GM18511 (cell line): ENCODE measurements at regions not wholly inside any gene's neighbourhood (a gene's known extent, or its start where the extent isn't known, plus 50 kb on each side); places are given as distances from the start of the nearest gene placed in this dataset.

Source experiments
- ATAC-seq: cut with Tn5 transposase; IDR thresholded peaks from one replicate; pipeline ENCODE4 v1.9.1; 2021; ENCODE audit warnings: mild to moderate bottlenecking, moderate library complexity; ENCODE audit not compliant: unreplicated experiment

DNA sequence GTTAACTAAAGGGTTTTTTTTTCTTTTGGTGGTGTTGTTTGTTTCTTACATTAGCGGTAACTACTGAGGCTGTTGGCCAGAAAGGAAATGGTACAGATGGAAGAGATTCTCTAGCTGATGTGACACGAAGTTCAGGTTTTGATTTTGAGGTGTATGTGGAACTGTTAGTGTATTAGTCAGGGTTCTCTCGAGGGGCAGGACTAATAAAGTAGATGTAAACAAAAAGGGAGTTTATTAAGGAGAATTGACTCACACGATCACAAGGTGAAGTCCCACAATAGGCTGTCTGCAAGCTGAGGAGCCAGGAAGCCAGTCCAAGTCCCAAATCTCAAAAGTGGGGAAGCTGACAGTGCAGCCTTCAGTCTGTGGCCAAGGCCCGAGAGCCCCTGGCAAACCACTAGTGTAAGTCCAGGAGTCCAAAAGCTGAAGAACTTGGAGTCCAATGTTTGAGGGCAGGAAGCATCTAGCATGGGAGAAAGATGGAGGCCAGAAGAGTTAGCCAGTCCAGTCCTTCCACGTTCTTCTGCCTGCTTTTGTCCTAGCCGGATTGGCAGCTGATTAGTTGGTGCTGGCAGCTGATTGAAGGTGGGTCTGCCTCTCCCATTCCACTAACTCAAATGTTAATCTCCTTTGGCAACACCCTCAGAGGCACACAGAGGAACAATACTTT, 577.6 kb downstream of the EFNB2 start:
- ATAC-seq: no peak

- ATAC-seq: no peak
Observed at GRCh38 chr13:105956921-105957320, 578.5 kb downstream of the EFNB2 start.

- no peak for ATAC-seq
Observed at GRCh38 chr13:105952973-105953290, 582.5 kb downstream of the EFNB2 start.

GRCh38 chr13:105952233-105952972, 583.1 kb downstream of the EFNB2 start:
- ATAC-seq: no peak

DNA sequence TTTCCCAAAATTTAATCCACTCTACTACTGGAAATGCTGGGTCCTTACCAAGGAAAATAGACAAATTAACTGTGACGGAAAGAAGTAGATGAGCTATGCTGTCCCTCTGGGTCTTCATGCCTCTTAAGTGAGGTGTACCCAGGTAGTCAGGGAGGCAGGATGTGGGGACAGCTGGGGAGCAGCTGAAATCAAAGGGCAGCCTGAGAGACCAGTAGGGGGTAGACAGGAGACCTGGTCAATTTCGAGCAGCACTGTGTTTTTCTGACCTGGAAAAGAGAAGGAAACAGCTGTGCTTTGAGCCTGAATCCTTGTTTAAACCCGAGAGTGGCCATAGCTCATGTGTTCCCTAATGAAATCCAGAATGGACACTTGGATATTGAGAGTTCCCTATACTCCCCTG, 587.3 kb downstream of the EFNB2 start:
- ATAC-seq: no peak

DNA sequence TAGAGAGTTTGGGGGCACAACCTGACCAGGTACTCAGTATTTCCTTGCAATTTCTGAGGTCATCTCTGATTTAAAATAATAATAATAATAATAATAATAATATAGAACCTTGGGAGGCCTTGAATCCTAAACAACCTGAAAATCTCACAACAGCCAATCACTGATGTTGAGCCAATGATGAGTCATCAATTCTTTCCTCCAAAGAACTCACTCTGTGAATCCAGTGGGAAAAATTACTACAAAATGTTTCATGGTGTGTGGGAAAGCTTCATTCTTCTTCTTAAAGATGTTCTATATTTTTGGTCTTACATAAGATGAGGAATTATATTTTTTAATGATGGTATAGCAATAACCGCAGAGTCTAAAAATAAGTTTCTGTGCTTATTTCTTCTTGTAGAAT, 594.6 kb downstream of the EFNB2 start:
- ATAC-seq: no peak

DNA sequence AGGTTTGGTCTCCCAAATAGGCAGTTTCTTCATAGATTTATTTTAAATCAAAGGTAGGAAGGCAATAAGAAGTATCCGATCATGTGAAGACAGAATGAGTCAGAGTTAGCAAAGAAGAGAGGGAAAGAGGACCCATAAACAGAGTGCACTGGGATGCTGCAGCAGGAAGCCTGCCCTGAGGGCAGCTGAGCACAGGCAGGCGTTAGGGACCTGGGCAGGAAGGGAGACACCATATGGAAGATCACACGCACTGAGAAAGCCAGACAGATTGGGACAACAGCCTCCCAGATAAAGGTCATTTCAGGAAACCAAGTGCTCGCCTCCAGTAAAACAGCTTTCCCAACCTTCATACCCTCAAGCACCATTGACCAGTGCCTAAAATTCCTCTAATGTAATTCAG, 598.0 kb downstream of the EFNB2 start:
- no peak for ATAC-seq

- no peak for ATAC-seq
Observed at GRCh38 chr13:105936816-105937215, 598.6 kb downstream of the EFNB2 start.

GRCh38 chr13:105929505-105929904, 606.0 kb downstream of the EFNB2 start:
- no peak for ATAC-seq

DNA sequence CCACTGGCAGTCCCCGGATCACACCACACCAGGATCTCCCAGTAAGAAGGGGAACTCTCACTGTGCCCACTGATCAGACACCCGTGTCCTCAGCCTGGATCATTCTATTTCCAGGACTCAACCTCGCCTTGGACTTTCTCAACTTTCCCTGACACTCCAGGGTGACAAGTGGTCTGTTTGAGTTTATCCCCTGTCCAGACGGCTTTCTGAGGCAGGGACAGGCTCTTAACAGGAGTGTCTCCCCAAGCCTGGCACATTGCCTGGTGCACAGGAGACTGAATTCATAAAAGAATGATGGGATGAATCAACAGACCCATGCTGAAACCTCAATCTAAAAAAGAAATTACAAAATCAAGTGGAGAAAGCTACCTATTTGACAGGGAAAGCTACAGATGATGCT, 606.6 kb downstream of the EFNB2 start:
- no peak for ATAC-seq

DNA sequence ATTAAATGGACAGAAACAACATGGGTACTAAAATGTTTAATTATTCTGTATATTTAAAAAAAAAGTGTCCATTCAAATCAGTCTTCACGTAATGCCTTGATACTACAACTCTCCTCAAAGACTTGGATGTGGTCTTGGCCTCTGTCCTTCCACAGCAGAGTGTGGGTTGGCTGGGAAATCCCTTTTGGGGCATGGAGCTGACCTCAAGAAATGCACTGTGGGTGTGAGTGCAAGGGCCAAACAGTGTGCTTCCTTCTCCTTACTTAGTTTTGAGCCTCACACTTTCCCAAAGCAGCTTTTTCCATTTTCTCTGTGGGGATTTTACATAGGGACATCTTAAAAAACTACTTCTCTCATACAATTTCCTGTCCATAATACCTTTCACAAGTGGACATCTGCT, 607.4 kb downstream of the EFNB2 start:
- ATAC-seq: no peak

GRCh38 chr13:105925496-105925895, 610.0 kb downstream of the EFNB2 start:
- ATAC-seq: no peak

GRCh38 chr13:105921711-105922110, 613.8 kb downstream of the EFNB2 start:
- ATAC-seq: no peak

DNA sequence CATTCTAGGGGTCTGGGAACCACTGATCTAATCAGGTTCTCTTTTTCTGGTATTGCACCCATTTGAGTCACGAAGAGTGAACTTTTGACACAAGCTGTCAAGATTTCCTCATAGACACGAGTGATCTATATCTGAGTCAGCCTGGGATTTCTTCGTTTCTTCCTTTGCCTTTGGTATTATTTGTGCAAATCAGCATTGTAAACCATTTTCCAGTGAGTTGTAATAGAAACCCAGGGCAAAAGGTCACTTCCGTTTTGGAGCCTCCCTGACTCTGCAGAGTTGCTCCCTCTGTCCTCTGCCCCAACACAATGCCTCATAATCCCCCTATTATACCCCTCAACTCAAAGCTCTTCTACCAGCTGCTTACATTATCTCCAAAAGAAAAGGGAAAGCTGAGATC, 615.1 kb downstream of the EFNB2 start:
- ATAC-seq: no peak

GRCh38 chr13:105918842-105919741, 616.4 kb downstream of the EFNB2 start:
- ATAC-seq: no peak

- no peak for ATAC-seq
Observed at GRCh38 chr13:105915146-105915850, 620.2 kb downstream of the EFNB2 start.

DNA sequence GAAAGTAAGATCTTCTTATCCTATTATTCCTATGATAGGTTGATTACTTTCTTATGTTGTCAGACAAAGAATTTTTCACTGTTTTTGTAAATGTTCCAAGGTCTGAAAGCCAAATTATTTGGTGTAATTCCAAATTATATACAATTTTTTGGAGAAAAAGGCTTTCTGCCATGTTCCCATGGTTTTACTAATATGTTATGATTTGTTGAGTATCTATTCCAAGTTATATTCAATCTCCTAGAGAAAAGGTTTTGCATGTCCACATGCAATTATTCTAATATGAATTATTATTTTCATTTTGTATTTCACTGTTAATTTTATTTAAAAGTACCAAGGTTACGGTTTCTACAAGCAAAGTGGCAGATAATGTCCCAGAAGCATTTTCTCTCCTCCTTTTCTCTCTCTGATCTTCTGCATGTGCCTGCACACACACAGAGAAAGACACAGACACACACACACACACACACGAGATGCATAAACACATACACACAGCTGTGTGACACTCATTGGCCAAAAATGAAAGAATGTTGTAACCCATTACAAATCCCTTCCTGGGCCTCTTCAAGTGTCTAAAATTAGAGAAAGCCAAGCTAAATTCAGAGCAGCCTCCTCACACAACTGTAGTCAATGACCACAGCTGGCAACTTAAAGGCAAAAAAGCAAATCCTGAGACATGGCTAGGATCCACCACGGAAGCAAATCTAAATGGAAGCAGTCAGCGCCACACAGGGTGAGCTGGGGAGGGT, 621.0 kb downstream of the EFNB2 start:
- no peak for ATAC-seq

- ATAC-seq: no peak
Observed at GRCh38 chr13:105908586-105908985, 626.9 kb downstream of the EFNB2 start.

GRCh38 chr13:105907319-105908019, 628.0 kb downstream of the EFNB2 start:
- no peak for ATAC-seq

DNA sequence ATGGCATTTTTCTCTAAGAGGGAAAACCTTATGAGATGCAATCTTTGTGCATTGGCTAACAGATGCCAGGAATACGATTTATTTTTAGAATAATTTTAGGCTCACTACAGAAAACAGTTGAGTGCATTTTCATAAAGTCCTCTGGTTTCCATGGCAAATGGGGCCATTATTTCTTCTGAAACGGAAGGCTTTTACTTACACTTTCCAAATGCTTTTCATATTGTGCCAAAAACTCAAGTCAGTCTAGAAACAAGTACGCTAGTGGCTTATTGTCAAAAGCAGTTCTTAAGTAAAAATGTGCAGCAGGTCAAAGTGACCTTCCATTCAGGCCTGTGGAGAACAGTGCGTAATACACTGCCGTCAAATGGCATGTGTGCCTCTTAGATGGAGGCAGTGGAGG, 628.7 kb downstream of the EFNB2 start:
- ATAC-seq: no peak
